NCI-H748 (cell line): ENCODE measurements at regions not wholly inside any gene's neighbourhood (a gene's known extent, or its start where the extent isn't known, plus 50 kb on each side); places are given as distances from the start of the nearest gene placed in this dataset.
A peak's percentile ranks its signal among the peaks of the same experiment; 100 is the strongest.

Experiments used
- DNase-seq: peaks from one replicate; lab custom pipeline; 2025; ENCODE audit not compliant: unreplicated experiment; lab: John Stamatoyannopoulos, UW

- DNase-seq: no peak
Measured at GRCh38 chr3:117846238-117846637, 1136.7 kb downstream of the TUSC7 start.

- DNase-seq: no peak
Measured at GRCh38 chr3:117848606-117849005, 1139.0 kb downstream of the TUSC7 start.

GRCh38 chr3:117853923-117854668 lies 1144.5 kb downstream of the TUSC7 start:
- DNase-seq: peak; percentile 82

- no peak for DNase-seq
Measured at GRCh38 chr3:117856354-117856753, 1146.8 kb downstream of the TUSC7 start.

DNA sequence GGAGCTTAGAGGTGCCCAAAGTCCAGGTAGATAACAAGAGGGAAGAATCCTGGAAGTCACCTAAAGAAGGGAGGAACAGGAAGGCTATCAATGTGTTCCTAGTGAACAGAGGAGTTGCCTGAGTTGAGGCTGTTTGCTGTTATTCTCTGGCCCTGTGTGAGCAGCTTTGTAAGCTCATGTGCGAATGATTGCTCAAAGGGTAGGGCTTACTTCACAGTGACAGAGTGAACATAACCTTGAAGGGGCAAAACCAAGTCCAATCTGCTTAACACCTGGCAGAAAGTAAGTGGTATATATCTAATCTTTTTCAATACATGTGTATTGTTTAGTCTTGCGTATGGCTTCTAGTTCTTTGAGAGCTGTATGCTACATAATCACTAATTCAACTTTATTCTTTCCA lies 1153.6 kb downstream of the TUSC7 start:
- DNase-seq: no peak

- DNase-seq: no peak
Measured at GRCh38 chr3:117865338-117865737, 1155.8 kb downstream of the TUSC7 start.

- DNase-seq: no peak
Measured at GRCh38 chr3:117868766-117869165, 1159.2 kb downstream of the TUSC7 start.

DNA sequence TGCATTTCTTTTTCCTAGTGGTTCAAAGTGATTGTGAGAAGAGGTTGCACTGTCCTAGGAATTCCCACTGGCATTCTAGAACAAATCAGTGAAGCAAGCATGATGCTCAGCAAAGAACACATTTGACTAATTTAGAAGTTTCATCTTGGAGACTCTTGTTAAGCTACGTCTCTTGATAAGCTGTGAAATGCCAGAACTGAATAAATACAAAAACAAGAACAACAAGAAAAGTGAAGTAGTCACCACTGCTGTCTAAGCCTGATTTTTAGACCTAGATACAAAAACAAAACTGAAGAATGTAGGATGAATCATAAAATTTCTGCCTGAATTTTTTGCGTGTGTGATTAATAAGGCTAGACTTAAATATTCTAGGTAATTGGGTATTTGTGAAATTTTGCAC lies 1162.4 kb downstream of the TUSC7 start:
- no peak for DNase-seq

GRCh38 chr3:117872594-117873248 lies 1161.9 kb downstream of the IGSF11 start:
- DNase-seq: peak; percentile 5

GRCh38 chr3:117873249-117873600 lies 1161.4 kb downstream of the IGSF11 start:
- peak; percentile 27 for DNase-seq

DNA sequence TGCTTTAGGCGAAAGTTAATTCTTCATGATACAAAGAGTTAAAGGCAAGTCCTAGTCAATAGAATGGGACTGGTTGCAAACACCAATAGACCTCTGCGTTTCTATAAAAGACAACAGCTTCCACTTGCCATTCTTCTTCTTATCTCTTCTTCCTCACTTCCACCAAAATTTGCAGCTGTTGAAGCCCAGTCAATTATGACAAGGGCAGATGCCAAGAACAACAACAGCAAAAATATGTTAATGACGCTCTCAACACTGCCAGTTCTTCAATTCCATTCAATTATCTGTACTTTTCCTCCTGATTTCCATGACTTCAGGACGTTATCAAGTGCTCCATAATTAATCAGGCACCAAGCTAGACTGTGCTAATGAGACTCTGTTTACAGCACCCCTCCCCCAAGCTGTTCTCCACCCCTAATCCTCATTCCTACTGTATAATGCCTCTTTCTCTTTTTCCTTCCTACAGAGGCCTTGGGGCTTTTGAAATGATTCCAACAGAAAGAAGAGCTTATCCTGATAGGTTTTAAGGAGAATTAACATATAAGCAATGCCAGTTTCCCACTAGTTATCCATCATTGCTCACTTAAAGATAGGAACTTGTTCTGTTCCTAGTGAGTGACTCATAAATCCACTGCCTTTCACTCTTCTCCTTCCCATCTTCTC lies 1160.5 kb downstream of the IGSF11 start:
- no peak for DNase-seq

- DNase-seq: no peak
Measured at GRCh38 chr3:117874904-117875874, 1159.5 kb downstream of the IGSF11 start.

- DNase-seq: no peak
Measured at GRCh38 chr3:117875887-117876286, 1158.8 kb downstream of the IGSF11 start.

GRCh38 chr3:117880638-117881037 lies 1154.0 kb downstream of the IGSF11 start:
- DNase-seq: no peak

GRCh38 chr3:117881210-117881609 lies 1153.4 kb downstream of the IGSF11 start:
- no peak for DNase-seq

DNA sequence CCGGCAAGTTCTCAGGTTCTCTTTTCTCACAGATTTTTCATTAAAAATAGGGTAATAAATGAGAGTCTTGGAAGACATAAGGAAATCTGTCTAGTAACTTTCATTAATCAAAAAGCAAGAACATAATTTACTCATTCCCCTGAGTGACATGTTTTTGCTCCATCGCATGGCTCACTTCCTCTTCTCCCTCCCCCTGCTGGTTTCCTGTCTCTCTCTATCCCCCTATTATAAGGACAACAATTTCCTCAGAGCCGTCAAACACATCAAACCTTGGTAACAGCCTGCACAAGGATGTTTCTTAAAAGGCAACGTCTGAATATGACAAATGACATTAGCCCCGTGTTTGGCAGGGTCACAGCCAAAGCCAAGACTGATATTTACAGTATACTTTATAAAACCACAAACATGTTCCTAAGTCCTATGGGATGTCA lies 1149.6 kb downstream of the IGSF11 start:
- peak; percentile 46 for DNase-seq

DNA sequence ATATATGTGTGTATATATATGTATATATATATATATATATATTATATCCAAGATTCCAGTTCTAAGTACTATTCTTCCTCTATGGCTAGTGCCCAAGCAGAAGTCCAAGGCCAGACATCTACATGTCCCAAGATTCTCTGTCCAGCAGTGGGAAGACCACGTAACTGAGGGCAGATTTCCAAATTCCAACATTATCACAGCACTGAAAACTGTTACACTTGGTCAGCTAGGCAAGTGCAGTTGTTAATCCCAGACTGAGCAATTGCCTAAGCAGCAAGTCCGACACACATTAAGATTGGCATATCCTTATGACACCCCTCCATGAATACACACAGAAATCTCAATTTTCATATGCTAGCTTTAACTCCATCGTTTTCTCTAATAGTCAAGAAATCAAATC lies 1148.5 kb downstream of the IGSF11 start:
- no peak for DNase-seq

GRCh38 chr3:117887031-117887430 lies 1147.6 kb downstream of the IGSF11 start:
- DNase-seq: no peak

GRCh38 chr3:117887901-117888300 lies 1146.7 kb downstream of the IGSF11 start:
- no peak for DNase-seq

GRCh38 chr3:117892431-117892841 lies 1142.2 kb downstream of the IGSF11 start:
- DNase-seq: no peak

- DNase-seq: no peak
Measured at GRCh38 chr3:117893001-117893400, 1141.6 kb downstream of the IGSF11 start.
